GM06990 (cell line): ENCODE measurements at regions not wholly inside any gene's neighbourhood (a gene's known extent, or its start where the extent isn't known, plus 50 kb on each side); places are given as distances from the start of the nearest gene placed in this dataset.

Source experiments
- DNase-seq: peaks from one replicate; pipeline ENCODE4 v3.0.0-alpha.2; 2011; ENCODE audit not compliant: insufficient read length; ENCODE audit errors: extremely low read depth
- H3K27me3 ChIP-seq: replicated peaks from 2 replicates; pipeline ENCODE4 v1.6.0; 2011; ENCODE audit warnings: low read length; ENCODE audit not compliant: control insufficient read depth, insufficient read depth
- H3K36me3 ChIP-seq: 2 replicates; pipeline ENCODE4 v1.5.1; 2011; ENCODE audit warnings: low read length; ENCODE audit not compliant: control insufficient read depth, insufficient read depth
- H3K4me3 ChIP-seq: replicated peaks from 2 replicates; pipeline ENCODE4 v1.5.1; 2011; ENCODE audit warnings: low read depth, mild to moderate bottlenecking, control low read depth, low read length
- TF ChIP-seq, protein P1 (sequence below): IDR thresholded peaks from 2 replicates; pipeline ENCODE4 v1.5.1; 2011; ENCODE audit warnings: low read length, control low read depth, mild to moderate bottlenecking, inconsistent platforms; ENCODE audit not compliant: insufficient read depth, poor library complexity, severe bottlenecking

DNA sequence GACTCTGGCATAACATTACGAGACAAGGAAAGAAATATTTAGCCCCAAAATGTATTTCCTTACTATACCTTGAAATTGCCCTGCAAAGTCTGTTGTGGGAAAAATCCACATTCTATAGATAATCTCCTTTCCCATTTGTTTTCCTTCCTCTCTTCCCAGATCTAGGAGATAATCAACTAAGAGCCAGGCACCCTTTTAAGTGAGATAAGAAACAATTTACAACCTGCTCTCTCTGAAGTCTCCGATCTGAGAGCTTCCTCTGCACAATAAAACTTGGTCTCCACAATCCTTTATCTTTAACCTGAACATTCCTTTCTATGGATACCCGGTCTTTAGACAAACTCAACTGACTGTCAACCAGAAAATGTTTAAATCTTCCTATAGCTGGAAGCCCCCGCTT lies 1160.7 kb upstream of the NRXN1 start:
- Histone ChIP-seq H3K4me3 (no peak overlapping the region), H3K27me3 (no peaks in the 10 kb centered on the region), H3K36me3 (no peaks in the 10 kb centered on the region)
- TF ChIP-seq, protein P1, sequence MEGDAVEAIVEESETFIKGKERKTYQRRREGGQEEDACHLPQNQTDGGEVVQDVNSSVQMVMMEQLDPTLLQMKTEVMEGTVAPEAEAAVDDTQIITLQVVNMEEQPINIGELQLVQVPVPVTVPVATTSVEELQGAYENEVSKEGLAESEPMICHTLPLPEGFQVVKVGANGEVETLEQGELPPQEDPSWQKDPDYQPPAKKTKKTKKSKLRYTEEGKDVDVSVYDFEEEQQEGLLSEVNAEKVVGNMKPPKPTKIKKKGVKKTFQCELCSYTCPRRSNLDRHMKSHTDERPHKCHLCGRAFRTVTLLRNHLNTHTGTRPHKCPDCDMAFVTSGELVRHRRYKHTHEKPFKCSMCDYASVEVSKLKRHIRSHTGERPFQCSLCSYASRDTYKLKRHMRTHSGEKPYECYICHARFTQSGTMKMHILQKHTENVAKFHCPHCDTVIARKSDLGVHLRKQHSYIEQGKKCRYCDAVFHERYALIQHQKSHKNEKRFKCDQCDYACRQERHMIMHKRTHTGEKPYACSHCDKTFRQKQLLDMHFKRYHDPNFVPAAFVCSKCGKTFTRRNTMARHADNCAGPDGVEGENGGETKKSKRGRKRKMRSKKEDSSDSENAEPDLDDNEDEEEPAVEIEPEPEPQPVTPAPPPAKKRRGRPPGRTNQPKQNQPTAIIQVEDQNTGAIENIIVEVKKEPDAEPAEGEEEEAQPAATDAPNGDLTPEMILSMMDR: no peak
- no peak for DNase-seq

DNA sequence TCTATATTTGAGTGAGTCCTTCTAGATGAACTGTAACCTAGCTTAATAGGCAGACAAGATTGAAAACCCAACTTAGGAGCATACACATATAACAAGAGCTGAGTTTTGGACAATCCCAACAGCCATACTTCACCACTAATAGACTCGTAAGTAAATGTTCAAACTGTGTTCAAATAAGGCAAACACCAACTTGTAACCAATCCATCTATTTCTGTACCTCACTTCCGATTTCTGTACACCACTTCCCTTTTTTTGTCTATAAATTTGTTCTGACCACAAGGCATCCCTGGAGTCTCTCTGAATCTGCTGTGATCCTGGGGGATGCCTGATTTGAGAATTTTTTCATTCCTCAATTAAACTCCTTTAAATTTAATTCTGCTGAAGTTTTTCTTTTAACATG lies 1149.1 kb upstream of the NRXN1 start:
- TF ChIP-seq, protein P1: no peak
- no peak for DNase-seq
- Histone ChIP-seq H3K36me3 (no peaks in the 10 kb centered on the region), H3K27me3 (no peaks in the 10 kb centered on the region), H3K4me3 (no peak overlapping the region)

DNA sequence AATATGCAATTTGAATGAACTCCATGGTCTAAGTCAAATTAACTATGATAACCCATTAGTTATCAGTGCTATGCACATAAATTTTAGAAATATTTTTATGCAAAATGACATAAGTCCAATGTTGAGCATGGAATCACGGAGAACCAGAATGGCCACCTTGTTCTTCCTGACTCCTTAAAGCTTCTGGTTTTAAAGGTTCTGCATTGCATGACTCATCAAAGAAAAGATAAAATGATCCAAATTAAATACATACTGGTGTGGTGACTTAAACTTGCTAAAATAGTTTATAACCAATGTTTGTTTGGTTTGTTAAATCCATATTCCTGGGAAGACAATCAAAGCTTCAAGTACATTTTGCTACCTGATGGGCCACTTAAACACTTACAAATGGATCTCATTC lies 1146.9 kb upstream of the NRXN1 start:
- TF ChIP-seq, protein P1: no peak

DNA sequence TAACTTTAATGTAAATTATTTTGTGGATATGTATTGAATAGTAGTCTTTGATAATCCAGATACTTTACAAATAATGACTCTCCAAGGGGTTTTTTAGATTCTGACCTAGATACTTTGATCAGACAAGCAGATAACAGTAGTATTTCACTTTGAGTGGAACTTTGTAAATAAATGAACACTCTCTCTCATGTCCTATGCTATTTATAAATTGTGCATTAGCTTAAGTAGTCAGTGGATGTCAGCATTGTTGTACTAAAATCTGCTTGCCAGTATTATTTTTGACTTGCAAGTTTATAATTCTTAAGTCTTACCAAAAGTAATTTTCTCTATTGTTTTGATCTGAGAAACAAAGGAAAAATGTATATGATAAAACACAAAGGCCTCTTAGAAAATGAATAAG lies 1113.1 kb upstream of the NRXN1 start:
- Histone ChIP-seq H3K4me3 (no peak overlapping the region), H3K27me3 (no peaks in the 10 kb centered on the region), H3K36me3 (no peaks in the 10 kb centered on the region)
- no peak for DNase-seq
- TF ChIP-seq, protein P1: no peak

More for the DNA sequence above, 1146.9 kb upstream of the NRXN1 start:
- no peaks in the 10 kb centered on the region for H3K27me3 ChIP-seq
- no peak overlapping the region for H3K4me3 ChIP-seq
- no peaks in the 10 kb centered on the region for H3K36me3 ChIP-seq
- DNase-seq: no peak

DNA sequence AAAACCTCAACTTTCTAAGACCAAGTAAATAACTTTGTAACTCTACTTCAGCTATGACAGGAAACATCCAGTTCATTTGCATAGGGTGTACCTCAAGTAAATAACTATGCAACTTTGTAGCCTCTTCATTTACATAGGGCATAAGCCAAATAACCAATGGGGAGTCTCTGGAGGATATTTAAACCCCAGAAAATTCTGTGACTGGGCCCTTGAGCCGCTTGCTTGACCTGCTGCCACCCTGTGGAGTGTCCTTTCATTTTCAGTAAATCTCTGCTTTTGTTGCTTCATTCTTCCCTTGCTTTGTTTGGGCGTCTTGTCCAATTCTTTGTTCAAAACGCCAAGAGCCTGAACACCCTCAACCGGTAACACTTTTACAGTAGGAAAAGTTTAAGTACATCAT lies 1112.7 kb upstream of the NRXN1 start:
- TF ChIP-seq, protein P1: no peak
- no peaks in the 10 kb centered on the region for H3K27me3 ChIP-seq
- no peaks in the 10 kb centered on the region for H3K36me3 ChIP-seq
- H3K4me3 ChIP-seq: no peak overlapping the region
- no peak for DNase-seq

DNA sequence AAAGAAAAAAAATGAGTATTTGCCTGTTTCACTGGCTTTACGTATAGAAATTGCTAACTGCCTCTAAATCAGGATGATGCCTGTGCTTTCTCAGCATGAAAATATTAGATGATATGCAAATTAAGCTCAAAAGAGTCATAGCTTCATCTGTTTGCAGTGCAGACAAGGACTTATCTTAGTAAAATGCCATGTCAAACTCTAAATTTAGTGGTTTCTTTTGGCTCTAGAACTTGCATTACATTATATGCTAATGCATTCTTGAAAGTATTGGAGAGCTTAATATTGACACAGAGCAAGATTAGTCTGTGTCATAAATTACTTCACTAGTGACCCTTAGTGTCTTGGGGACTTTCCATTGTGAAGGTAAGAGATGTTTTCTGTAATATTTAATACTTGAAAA lies 1109.1 kb upstream of the NRXN1 start:
- no peaks in the 10 kb centered on the region for H3K27me3 ChIP-seq
- H3K36me3 ChIP-seq: no peaks in the 10 kb centered on the region
- DNase-seq: no peak
- TF ChIP-seq, protein P1: no peak
- H3K4me3 ChIP-seq: no peak overlapping the region
